Trophoblast cell (in vitro differentiated cells and primary cell): ENCODE measurements at regions not wholly inside any gene's neighbourhood (a gene's known extent, or its start where the extent isn't known, plus 50 kb on each side); places are given as distances from the start of the nearest gene placed in this dataset.
A peak's percentile ranks its signal among the peaks of the same experiment; 100 is the strongest.

Experiments used
- DNase-seq, 2 donors: peaks; one replicate each; pipeline ENCODE4 v3.0.0-alpha.2; 2016
- H2AFZ ChIP-seq: 2 replicates; pipeline ENCODE4 v1.6.1; 2013; ENCODE audit warnings: low read length, moderate library complexity, mild to moderate bottlenecking; ENCODE audit not compliant: insufficient read depth, poor library complexity
- H2AK5ac ChIP-seq: 2 replicates; pipeline ENCODE4 v1.6.1; 2013; ENCODE audit warnings: mild to moderate bottlenecking, low read length
- H2BK120ac ChIP-seq: 2 replicates; pipeline ENCODE4 v1.6.1; 2013; ENCODE audit warnings: low read length, mild to moderate bottlenecking, moderate library complexity; ENCODE audit not compliant: insufficient read depth, poor library complexity
- H2BK12ac ChIP-seq: 2 replicates; pipeline ENCODE4 v1.6.1; 2013; ENCODE audit warnings: mild to moderate bottlenecking, low read length, moderate library complexity
- H2BK5ac ChIP-seq: 2 replicates; pipeline ENCODE4 v1.6.1; 2013; ENCODE audit warnings: low read length, low read depth, moderate library complexity, mild to moderate bottlenecking; ENCODE audit not compliant: poor library complexity
- H3K14ac ChIP-seq: 2 replicates; pipeline ENCODE4 v1.6.1; 2013; ENCODE audit warnings: mild to moderate bottlenecking, low read length
- H3K18ac ChIP-seq: 2 replicates; pipeline ENCODE4 v1.6.1; 2013; ENCODE audit warnings: mild to moderate bottlenecking, low read length
- H3K23ac ChIP-seq: 2 replicates; pipeline ENCODE4 v1.6.1; 2013; ENCODE audit warnings: low read length
- H3K27ac ChIP-seq: 2 replicates; pipeline ENCODE4 v1.5.1; 2013; ENCODE audit warnings: low read depth, mild to moderate bottlenecking, inconsistent platforms, low read length, moderate library complexity
- H3K27me3 ChIP-seq: 2 replicates; pipeline ENCODE4 v1.6.1; 2013; ENCODE audit warnings: inconsistent platforms, mild to moderate bottlenecking, low read length, moderate library complexity; ENCODE audit not compliant: insufficient read depth
- H3K36me3 ChIP-seq, 2 experiments: 1 replicate in 1 of 2; 2 replicates in 1 of 2; pipeline ENCODE4 v1.6.1; 2013; ENCODE audit warnings: low read length in 2 of 2, mild to moderate bottlenecking in 2 of 2, moderate library complexity in 1 of 2; ENCODE audit not compliant: insufficient read depth in 2 of 2, control insufficient read depth in 1 of 2
- H3K4ac ChIP-seq: 2 replicates; pipeline ENCODE4 v1.6.1; 2013; ENCODE audit warnings: low read depth, mild to moderate bottlenecking, low read length, moderate library complexity
- H3K4me1 ChIP-seq, 2 experiments: 1 replicate in 1 of 2; 2 replicates in 1 of 2; pipeline ENCODE4 v1.6.1; 2013; ENCODE audit warnings: low read length in 2 of 2, mild to moderate bottlenecking in 2 of 2, moderate library complexity in 1 of 2; ENCODE audit not compliant: insufficient read depth in 2 of 2, control insufficient read depth in 1 of 2
- H3K4me2 ChIP-seq: 2 replicates; pipeline ENCODE4 v1.6.1; 2013; ENCODE audit warnings: inconsistent platforms, mild to moderate bottlenecking, low read length, moderate library complexity
- H3K4me3 ChIP-seq: 2 replicates; pipeline ENCODE4 v1.5.1; 2013; ENCODE audit warnings: mild to moderate bottlenecking, low read depth, low read length, inconsistent platforms
- H3K79me1 ChIP-seq: one replicate; pipeline ENCODE4 v1.6.1; 2013; ENCODE audit warnings: low read length
- H3K79me2 ChIP-seq: 2 replicates; pipeline ENCODE4 v1.6.1; 2013; ENCODE audit warnings: low read length, mild to moderate bottlenecking; ENCODE audit not compliant: control insufficient read depth, insufficient read depth, poor library complexity
- H3K9ac ChIP-seq: 2 replicates; pipeline ENCODE4 v1.6.1; 2013; ENCODE audit warnings: mild to moderate bottlenecking, low read length
- H3K9me3 ChIP-seq: 2 replicates; pipeline ENCODE4 v1.6.1; 2013; ENCODE audit warnings: low read depth, mild to moderate bottlenecking, control low read depth, inconsistent platforms, low read length; ENCODE audit not compliant: insufficient read depth
- H4K12ac ChIP-seq: 2 replicates; pipeline ENCODE4 v1.6.1; 2013; ENCODE audit warnings: low read depth, mild to moderate bottlenecking, low read length, moderate library complexity
- H4K8ac ChIP-seq: 2 replicates; pipeline ENCODE4 v1.6.1; 2013; ENCODE audit warnings: low read depth, mild to moderate bottlenecking, low read length, moderate library complexity
- H4K91ac ChIP-seq: one replicate; pipeline ENCODE4 v1.6.1; 2013; ENCODE audit warnings: low read depth, mild to moderate bottlenecking, low read length, moderate library complexity
- WGBS: extraction: QIAGEN DNeasy Blood & Tissue Kit; methylation state at CpG from one replicate; pipeline ENCODE4 v1.1.7; 2013; ENCODE audit warnings: missing lambda C conversion rate; ENCODE audit not compliant: insufficient read length, insufficient coverage; ENCODE audit errors: extremely low coverage; 5-methylcytosine and 5-hydroxymethylcytosine counted together

DNA sequence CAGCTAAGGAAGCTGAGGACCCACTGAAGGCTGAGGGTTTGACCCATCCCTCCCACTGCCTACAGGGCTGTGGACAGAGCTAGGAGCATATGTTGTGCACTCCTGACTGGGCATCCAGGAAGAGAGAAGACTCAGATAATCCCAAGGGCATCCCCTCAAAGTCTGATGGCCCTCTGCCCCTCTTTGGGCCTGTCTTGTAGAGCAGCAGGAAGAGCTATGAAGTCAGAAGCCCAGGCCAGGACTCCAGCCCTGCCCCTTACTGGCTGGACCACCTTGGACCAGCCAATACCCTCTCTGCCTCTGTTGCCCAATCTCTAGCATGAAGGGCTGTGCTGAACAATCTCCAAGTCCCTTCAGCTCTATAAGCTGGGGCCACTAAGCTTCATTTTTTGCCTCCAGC is 210.8 kb downstream of the RPLP1 start:
- H3K18ac ChIP-seq = no peak overlapping the region
- no peak overlapping the region for H3K14ac ChIP-seq
- H3K9ac ChIP-seq = no peak overlapping the region
- no peak overlapping the region for H4K12ac ChIP-seq
- H4K8ac ChIP-seq = no peak overlapping the region
- no peaks in the 10 kb centered on the region for H3K4me1 ChIP-seq
- no peak overlapping the region for H2AFZ ChIP-seq
- no peak overlapping the region for H2AK5ac ChIP-seq
- H4K91ac ChIP-seq = no peak overlapping the region
- no peak overlapping the region for H2BK12ac ChIP-seq
- H3K9me3 ChIP-seq = peaks cover 2% of the 10 kb centered on the region
- no peak overlapping the region for H2BK5ac ChIP-seq
- H3K27me3 ChIP-seq = no peaks in the 10 kb centered on the region
- H3K79me1 ChIP-seq = no peaks in the 10 kb centered on the region
- no peak overlapping the region for H3K4me3 ChIP-seq
- no peaks in the 10 kb centered on the region for H3K79me2 ChIP-seq
- H3K4ac ChIP-seq = no peak overlapping the region
- no peak overlapping the region for H3K27ac ChIP-seq
- H2BK120ac ChIP-seq = no peak overlapping the region
- no peak overlapping the region for H3K4me2 ChIP-seq
- DNase-seq = no peak
- H3K23ac ChIP-seq = no peak overlapping the region
- no peaks in the 10 kb centered on the region for H3K36me3 ChIP-seq

DNA sequence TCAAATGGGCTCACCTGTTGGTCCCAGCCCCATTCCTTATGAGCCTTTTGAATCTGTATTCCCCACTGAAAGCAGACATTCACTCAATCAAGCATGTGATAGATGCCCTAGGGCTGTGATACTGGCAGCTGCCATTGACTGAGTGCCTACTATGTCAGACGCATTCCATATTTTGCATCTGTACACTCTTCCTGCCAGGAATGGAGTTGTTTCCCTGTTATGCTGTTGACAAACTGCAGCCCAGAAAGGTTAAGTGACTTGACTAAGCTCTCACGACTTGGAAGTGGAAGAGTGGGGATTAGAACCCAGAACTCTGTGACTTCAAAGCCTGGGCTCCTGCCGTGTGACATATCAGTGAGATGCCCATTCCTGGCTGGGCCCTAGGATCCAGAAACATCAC is 211.4 kb downstream of the RPLP1 start:
- Histone ChIP-seq H4K12ac (no peak overlapping the region), H4K8ac (no peak overlapping the region), H2BK12ac (no peak overlapping the region), H3K4me1 (no peaks in the 10 kb centered on the region), H3K4ac (no peak overlapping the region), H3K14ac (no peak overlapping the region), H3K4me3 (no peak overlapping the region), H4K91ac (no peak overlapping the region), H3K79me2 (no peaks in the 10 kb centered on the region), H3K27ac (no peak overlapping the region), H3K27me3 (no peaks in the 10 kb centered on the region), H3K23ac (no peak overlapping the region), H2AFZ (no peak overlapping the region), H2BK120ac (no peak overlapping the region), H3K79me1 (no peaks in the 10 kb centered on the region), H3K9me3 (peaks cover 2% of the 10 kb centered on the region), H3K4me2 (no peak overlapping the region), H2BK5ac (no peak overlapping the region), H3K9ac (no peak overlapping the region), H2AK5ac (no peak overlapping the region), H3K18ac (no peak overlapping the region), H3K36me3 (no peaks in the 10 kb centered on the region)
- WGBS = no CpG with 5 or more reads among the region's 3 CpGs
- DNase-seq = no peak

DNA sequence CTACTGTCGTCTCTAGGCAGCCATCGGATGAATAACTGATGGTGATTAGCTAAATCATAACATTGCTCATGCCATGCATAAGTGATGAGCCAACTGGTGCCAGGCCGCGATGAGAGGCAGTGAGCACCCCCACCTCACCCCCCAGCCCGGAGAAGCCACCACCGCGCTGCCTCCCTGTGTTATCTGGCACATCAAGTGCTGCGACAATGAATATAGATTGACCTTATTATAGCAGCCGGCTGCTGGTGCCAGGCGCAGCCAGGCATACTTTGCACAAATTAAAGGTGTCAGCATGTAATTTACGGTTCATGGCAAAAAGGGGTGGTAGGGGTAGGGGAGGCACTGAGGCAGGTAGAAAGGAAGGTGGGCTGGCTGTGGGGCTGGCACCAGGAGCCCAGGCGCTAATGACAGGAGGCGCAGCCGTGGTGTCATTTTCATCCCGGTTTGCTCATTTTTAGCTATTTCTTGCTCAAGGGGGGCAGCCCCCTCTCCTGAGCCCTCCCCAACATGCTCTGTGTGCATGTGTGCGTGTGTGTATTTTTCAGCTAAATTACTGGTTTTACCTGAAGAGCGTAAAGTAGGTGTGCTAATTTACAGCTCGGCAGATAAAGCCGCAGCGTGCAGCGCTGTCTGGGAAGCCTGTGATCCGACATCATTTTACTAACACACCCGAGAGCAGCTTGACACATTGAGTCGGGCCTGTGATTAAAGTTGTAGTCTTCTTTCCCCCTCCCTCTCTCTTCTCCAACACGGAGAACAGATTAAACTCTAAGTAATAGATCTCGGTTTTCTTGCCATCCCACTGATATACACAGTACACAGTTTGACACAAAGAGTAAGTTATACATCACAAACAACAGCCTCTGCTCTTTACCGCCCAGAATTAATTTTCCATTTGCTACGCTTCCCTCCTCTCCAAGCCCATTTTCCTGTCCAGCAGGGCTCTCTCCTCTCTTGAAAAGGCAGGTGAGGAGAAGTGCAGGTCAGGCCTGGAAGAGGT is 212.3 kb downstream of the RPLP1 start:
- Histone ChIP-seq H2AFZ (no peak overlapping the region), H2BK5ac (no peak overlapping the region), H3K79me1 (no peaks in the 10 kb centered on the region), H2BK120ac (no peak overlapping the region), H3K27me3 (no peaks in the 10 kb centered on the region), H3K4me3 (no peak overlapping the region), H3K4me2 (no peak overlapping the region), H3K27ac (no peak overlapping the region), H3K36me3 (no peaks in the 10 kb centered on the region), H4K91ac (no peak overlapping the region), H3K9me3 (peaks cover 2% of the 10 kb centered on the region), H4K8ac (no peak overlapping the region), H3K79me2 (no peaks in the 10 kb centered on the region), H3K18ac (no peak overlapping the region), H3K14ac (no peak overlapping the region), H2AK5ac (no peak overlapping the region), H4K12ac (no peak overlapping the region), H3K4ac (no peak overlapping the region), H3K9ac (no peak overlapping the region), H3K23ac (no peak overlapping the region), H3K4me1 (no peaks in the 10 kb centered on the region), H2BK12ac (no peak overlapping the region)
- WGBS = no CpG with 5 or more reads among the region's 28 CpGs
- peak in 1 of 2 donors; percentile 27 for DNase-seq

DNA sequence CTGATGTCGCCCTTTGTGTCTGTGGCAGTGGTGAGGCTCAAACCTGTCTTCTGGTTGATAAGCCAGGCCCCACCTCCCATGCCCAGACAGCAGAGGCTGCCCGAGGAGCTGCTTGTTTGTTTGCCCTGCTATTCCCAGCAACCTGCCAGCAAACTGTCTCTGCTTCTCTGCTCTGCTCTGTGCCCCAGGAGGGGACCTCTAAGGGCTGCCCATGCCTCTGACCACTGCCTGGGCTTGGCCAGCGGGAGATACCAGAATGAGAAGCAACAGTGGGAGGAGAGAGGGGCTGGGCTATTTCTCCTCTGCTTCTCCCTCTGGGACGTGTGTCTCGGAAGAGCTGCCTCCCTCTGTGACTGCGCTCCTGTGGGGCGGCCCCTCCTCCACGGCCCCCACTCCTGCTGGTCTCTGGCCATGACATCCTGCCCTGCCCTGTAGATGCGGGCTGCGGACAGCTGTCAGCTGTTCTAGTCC is 213.1 kb downstream of the RPLP1 start:
- no peak overlapping the region for H4K91ac ChIP-seq
- H3K4me3 ChIP-seq = no peak overlapping the region
- peaks cover 2% of the 10 kb centered on the region for H3K9me3 ChIP-seq
- no peak overlapping the region for H3K23ac ChIP-seq
- DNase-seq = peak; percentile 86 to 91
- H3K36me3 ChIP-seq = no peaks in the 10 kb centered on the region
- H3K18ac ChIP-seq = no peak overlapping the region
- H3K4ac ChIP-seq = no peak overlapping the region
- no peak overlapping the region for H4K12ac ChIP-seq
- no peaks in the 10 kb centered on the region for H3K4me1 ChIP-seq
- H3K79me2 ChIP-seq = no peaks in the 10 kb centered on the region
- no peaks in the 10 kb centered on the region for H3K79me1 ChIP-seq
- H3K4me2 ChIP-seq = no peak overlapping the region
- H2BK120ac ChIP-seq = no peak overlapping the region
- no peak overlapping the region for H2BK5ac ChIP-seq
- no peaks in the 10 kb centered on the region for H3K27me3 ChIP-seq
- no peak overlapping the region for H3K27ac ChIP-seq
- no peak overlapping the region for H3K14ac ChIP-seq
- no peak overlapping the region for H2BK12ac ChIP-seq
- H2AK5ac ChIP-seq = no peak overlapping the region
- H4K8ac ChIP-seq = no peak overlapping the region
- WGBS = no CpG with 5 or more reads among the region's 10 CpGs
- H3K9ac ChIP-seq = no peak overlapping the region
- H2AFZ ChIP-seq = no peak overlapping the region
